Urinary bladder (tissue), 3 donors: ENCODE measurements at regions not wholly inside any gene's neighbourhood (a gene's known extent, or its start where the extent isn't known, plus 50 kb on each side); places are given as distances from the start of the nearest gene placed in this dataset.
"Not testable (repeated sequence)": the region's sequence is repeated elsewhere in the genome, so short reads cannot be mapped to it uniquely, and the experiment has no call there.

ENCODE experiments used
- DNase-seq: peaks from one replicate; pipeline ENCODE4 v3.0.0-alpha.2; 2015; ENCODE audit errors: extremely low spot score
- H3K27ac ChIP-seq: one replicate; pipeline ENCODE4 v1.5.1; 2013; ENCODE audit warnings: low read depth, mild to moderate bottlenecking, moderate library complexity
- H3K36me3 ChIP-seq: one replicate; pipeline ENCODE4 v1.6.1; 2013; ENCODE audit warnings: mild to moderate bottlenecking, moderate library complexity; ENCODE audit not compliant: insufficient read depth
- H3K4me1 ChIP-seq: one replicate; pipeline ENCODE4 v1.6.1; 2013; ENCODE audit warnings: mild to moderate bottlenecking, moderate library complexity; ENCODE audit not compliant: insufficient read depth
- H3K4me3 ChIP-seq: one replicate; pipeline ENCODE4 v1.5.1; 2013; ENCODE audit warnings: low read depth, low read length
- WGBS: extraction: QIAGEN DNeasy Blood & Tissue Kit; methylation state at CpG from one replicate; pipeline ENCODE4 v1.1.7; 2013; 5-methylcytosine and 5-hydroxymethylcytosine counted together
- donor health status: healthy with polysubstance abuse.
- donor health status: healthy.

GRCh38 chr10:30151581-30152389 is 92.4 kb upstream of the JCAD start:
- no peak overlapping the region for H3K27ac ChIP-seq
- no peak overlapping the region for H3K4me3 ChIP-seq
- H3K36me3 ChIP-seq, result no peaks in the 10 kb centered on the region
- H3K4me1 ChIP-seq, result no peaks in the 10 kb centered on the region
- no peak for DNase-seq
- 55% methylated on average over 8 of the region's 8 CpGs for WGBS

GRCh38 chr10:30141423-30141822 is 82.0 kb upstream of the JCAD start:
- no peak overlapping the region for H3K4me3 ChIP-seq
- H3K36me3 ChIP-seq, result no peaks in the 10 kb centered on the region
- H3K4me1 ChIP-seq, result no peaks in the 10 kb centered on the region
- no peak overlapping the region for H3K27ac ChIP-seq
- DNase-seq, result no peak
- WGBS, result 67% methylated on average over 2 of the region's 2 CpGs

GRCh38 chr10:30134171-30134945 is 75.0 kb upstream of the JCAD start:
- 60% methylated on average over 11 of the region's 11 CpGs for WGBS
- H3K27ac ChIP-seq, result no peak overlapping the region
- no peak overlapping the region for H3K4me3 ChIP-seq
- no peak for DNase-seq
- no peaks in the 10 kb centered on the region for H3K36me3 ChIP-seq
- no peaks in the 10 kb centered on the region for H3K4me1 ChIP-seq

- 94% methylated on average over 1 of the region's 1 CpG for WGBS
- H3K27ac ChIP-seq, result no peak overlapping the region
- H3K36me3 ChIP-seq, result no peaks in the 10 kb centered on the region
- H3K4me1 ChIP-seq, result no peaks in the 10 kb centered on the region
- H3K4me3 ChIP-seq, result no peak overlapping the region
- DNase-seq, result no peak
Measured at GRCh38 chr10:30133198-30133597, 73.8 kb upstream of the JCAD start.

GRCh38 chr10:30131369-30131768 is 72.0 kb upstream of the JCAD start:
- not testable (repeated sequence) for H3K4me1 ChIP-seq, H3K36me3 ChIP-seq, H3K27ac ChIP-seq, H3K4me3 ChIP-seq, DNase-seq
- 96% methylated on average over 13 of the region's 13 CpGs for WGBS

- H3K27ac ChIP-seq, H3K36me3 ChIP-seq, H3K4me3 ChIP-seq, H3K4me1 ChIP-seq, DNase-seq: not testable (repeated sequence)
- WGBS, result 93% methylated on average over 8 of the region's 8 CpGs
Measured at GRCh38 chr10:30129326-30129725, 69.9 kb upstream of the JCAD start.

- Histone ChIP-seq H3K27ac (no peak overlapping the region), H3K36me3 (no peaks in the 10 kb centered on the region), H3K4me1 (no peaks in the 10 kb centered on the region), H3K4me3 (no peak overlapping the region)
- DNase-seq, result no peak
- 29% methylated on average over 10 of the region's 10 CpGs for WGBS
Measured at GRCh38 chr10:30127120-30127541, 67.7 kb upstream of the JCAD start.

GRCh38 chr10:30125496-30125895 is 66.1 kb upstream of the JCAD start:
- no peak overlapping the region for H3K4me3 ChIP-seq
- no peak for DNase-seq
- no peaks in the 10 kb centered on the region for H3K36me3 ChIP-seq
- no peak overlapping the region for H3K27ac ChIP-seq
- no peaks in the 10 kb centered on the region for H3K4me1 ChIP-seq
- 76% methylated on average over 2 of the region's 2 CpGs for WGBS

GRCh38 chr10:30124704-30125103 is 65.3 kb upstream of the JCAD start:
- DNase-seq, result no peak
- no peak overlapping the region for H3K4me3 ChIP-seq
- H3K27ac ChIP-seq, result no peak overlapping the region
- H3K4me1 ChIP-seq, result no peaks in the 10 kb centered on the region
- WGBS, result 80% methylated on average over 6 of the region's 6 CpGs
- no peaks in the 10 kb centered on the region for H3K36me3 ChIP-seq

GRCh38 chr10:30121401-30121800 is 62.0 kb upstream of the JCAD start:
- no peak for DNase-seq
- Histone ChIP-seq H3K36me3 (no peaks in the 10 kb centered on the region), H3K4me3 (no peak overlapping the region), H3K4me1 (no peaks in the 10 kb centered on the region), H3K27ac (no peak overlapping the region)
- WGBS, result 59% methylated on average over 2 of the region's 2 CpGs

GRCh38 chr10:30118590-30118989 is 59.2 kb upstream of the JCAD start:
- H3K4me3 ChIP-seq, result no peak overlapping the region
- no peak for DNase-seq
- no peak overlapping the region for H3K27ac ChIP-seq
- 87% methylated on average over 3 of the region's 3 CpGs for WGBS
- no peaks in the 10 kb centered on the region for H3K4me1 ChIP-seq
- H3K36me3 ChIP-seq, result no peaks in the 10 kb centered on the region

- H3K36me3 ChIP-seq, result no peaks in the 10 kb centered on the region
- H3K4me1 ChIP-seq, result no peaks in the 10 kb centered on the region
- DNase-seq, result no peak
- no peak overlapping the region for H3K27ac ChIP-seq
- WGBS, result 90% methylated on average over 9 of the region's 9 CpGs
- H3K4me3 ChIP-seq, result no peak overlapping the region
Measured at GRCh38 chr10:30117812-30118501, 58.6 kb upstream of the JCAD start.

- Histone ChIP-seq H3K27ac (no peak overlapping the region), H3K4me1 (no peaks in the 10 kb centered on the region), H3K36me3 (no peaks in the 10 kb centered on the region), H3K4me3 (no peak overlapping the region)
- peak; percentile 78 for DNase-seq
- 27% methylated on average over 7 of the region's 7 CpGs for WGBS
Measured at GRCh38 chr10:30116041-30116491, 56.7 kb upstream of the JCAD start.

- 27% methylated on average over 6 of the region's 6 CpGs for WGBS
- Histone ChIP-seq H3K27ac (no peak overlapping the region), H3K4me1 (no peaks in the 10 kb centered on the region), H3K36me3 (no peaks in the 10 kb centered on the region), H3K4me3 (no peak overlapping the region)
- peak; percentile 10 for DNase-seq
Measured at GRCh38 chr10:30115626-30115940, 56.2 kb upstream of the JCAD start.
